LNCaP clone FGC (cell line): ENCODE measurements at regions not wholly inside any gene's neighbourhood (a gene's known extent, or its start where the extent isn't known, plus 50 kb on each side); places are given as distances from the start of the nearest gene placed in this dataset.

Experiments used
- DNase-seq: peaks from one replicate; pipeline ENCODE4 v3.0.0-alpha.2; 2011; ENCODE audit warnings: low read depth
- H3K4me3 ChIP-seq: 2 replicates; pipeline ENCODE4 v1.5.1; 2011; ENCODE audit warnings: mild to moderate bottlenecking, low read depth, low read length, control low read depth
- TF ChIP-seq, protein P1 (sequence below): IDR thresholded peaks from 2 replicates; pipeline ENCODE4 v1.5.1; 2012; ENCODE audit warnings: mild to moderate bottlenecking; ENCODE audit not compliant: control insufficient read depth, insufficient read depth; ENCODE audit errors: extremely low read depth

DNA sequence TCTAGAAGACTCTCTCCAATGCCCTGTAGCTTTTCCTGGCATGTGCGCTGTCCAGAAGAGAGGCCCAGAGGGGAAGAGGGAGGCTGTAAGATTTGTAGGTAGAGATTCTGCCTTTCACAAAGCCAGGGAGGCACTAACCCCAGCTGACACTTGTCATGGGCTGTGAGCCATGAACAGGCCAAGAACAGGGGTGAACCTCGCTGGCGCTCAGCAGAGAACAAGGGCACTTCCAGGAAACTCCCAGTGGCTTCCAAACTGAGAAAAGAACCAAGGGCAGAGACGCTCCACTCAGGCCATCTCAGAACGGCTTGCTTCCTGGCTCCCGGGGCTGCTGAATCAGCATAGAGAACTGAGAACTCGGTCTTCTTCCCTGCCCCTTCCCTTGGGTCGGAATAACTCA lies 257.8 kb upstream of the ZNF32 start:
- no peak for DNase-seq
- TF ChIP-seq, protein P1, sequence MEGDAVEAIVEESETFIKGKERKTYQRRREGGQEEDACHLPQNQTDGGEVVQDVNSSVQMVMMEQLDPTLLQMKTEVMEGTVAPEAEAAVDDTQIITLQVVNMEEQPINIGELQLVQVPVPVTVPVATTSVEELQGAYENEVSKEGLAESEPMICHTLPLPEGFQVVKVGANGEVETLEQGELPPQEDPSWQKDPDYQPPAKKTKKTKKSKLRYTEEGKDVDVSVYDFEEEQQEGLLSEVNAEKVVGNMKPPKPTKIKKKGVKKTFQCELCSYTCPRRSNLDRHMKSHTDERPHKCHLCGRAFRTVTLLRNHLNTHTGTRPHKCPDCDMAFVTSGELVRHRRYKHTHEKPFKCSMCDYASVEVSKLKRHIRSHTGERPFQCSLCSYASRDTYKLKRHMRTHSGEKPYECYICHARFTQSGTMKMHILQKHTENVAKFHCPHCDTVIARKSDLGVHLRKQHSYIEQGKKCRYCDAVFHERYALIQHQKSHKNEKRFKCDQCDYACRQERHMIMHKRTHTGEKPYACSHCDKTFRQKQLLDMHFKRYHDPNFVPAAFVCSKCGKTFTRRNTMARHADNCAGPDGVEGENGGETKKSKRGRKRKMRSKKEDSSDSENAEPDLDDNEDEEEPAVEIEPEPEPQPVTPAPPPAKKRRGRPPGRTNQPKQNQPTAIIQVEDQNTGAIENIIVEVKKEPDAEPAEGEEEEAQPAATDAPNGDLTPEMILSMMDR, result no peak
- H3K4me3 ChIP-seq, result no peak overlapping the region

DNA sequence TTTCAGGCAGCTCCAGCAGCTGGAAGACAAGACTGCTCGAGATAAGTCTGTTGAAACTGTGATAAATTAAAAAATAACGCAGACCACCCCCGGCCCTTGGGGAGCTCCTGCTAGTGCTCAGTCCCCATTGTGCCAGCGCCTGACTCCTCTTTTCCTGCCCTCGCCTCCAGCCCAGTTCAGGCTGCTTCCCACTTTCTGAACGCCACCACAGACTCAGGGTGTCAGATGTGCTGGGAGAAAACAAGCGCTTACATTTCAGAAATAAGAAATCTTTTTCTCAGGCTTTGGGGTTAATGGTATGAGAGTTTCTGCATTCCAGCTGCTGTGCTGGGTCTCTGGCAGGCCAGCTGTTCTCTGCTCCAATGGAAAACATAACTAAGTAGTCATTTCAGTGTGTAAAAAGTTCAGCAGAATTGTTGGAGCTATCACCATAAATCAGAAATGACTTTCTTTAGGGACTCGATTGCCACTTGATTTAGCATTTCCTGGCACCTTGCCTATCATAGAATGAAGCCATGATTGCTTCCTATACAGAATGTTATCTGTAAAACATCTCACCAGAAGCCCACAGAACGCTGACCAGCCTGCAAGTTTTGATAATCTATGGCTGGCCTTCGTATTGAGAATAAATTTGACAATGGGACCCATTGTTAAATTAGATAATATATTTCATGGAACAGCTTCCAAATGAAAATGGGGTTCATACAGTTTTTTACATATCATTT lies 257.0 kb upstream of the ZNF32 start:
- H3K4me3 ChIP-seq, result no peak overlapping the region
- TF ChIP-seq, protein P1, result no peak
- no peak for DNase-seq

DNA sequence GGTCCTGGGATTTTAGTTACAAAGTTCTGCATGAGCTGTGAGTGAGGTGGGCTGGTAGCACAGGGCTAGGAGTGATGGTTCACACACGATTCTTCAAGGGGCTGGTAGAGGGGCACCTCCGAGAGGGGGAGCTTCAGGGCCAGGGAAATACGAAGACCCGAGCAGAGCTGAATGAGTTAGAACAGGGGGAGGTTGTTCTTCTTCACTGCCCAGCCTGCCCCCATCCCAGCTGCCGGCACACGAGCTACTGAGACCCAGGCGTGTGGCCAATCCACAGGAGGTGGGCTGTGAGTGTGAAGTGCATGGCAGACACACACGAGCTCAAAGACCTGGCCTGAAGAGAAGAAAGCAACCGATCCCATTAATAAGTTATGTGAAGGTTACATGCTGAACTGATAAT lies 256.2 kb upstream of the ZNF32 start:
- TF ChIP-seq, protein P1, result no peak
- DNase-seq, result no peak
- no peak overlapping the region for H3K4me3 ChIP-seq

DNA sequence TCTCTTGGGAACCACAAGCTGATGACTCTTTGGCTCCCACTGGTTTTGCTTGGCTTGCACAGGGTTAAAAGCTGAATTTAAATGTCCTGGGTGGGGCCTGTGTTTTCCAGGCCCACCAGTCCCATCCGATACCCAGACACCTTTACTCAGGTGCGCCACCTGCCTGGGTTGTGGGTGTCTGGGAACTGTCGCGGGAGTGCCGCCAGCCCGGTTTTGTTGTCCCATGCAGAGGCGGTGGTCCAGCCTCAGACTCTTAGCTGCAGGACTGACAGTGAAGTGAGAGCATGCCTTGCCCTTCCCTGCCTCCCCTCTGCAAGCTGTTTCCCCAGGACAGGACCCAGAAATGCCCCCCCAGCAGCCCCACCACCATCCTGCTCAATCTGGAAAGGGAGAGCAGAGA lies 255.6 kb upstream of the ZNF32 start:
- no peak overlapping the region for H3K4me3 ChIP-seq
- no peak for DNase-seq
- TF ChIP-seq, protein P1, result no peak

DNA sequence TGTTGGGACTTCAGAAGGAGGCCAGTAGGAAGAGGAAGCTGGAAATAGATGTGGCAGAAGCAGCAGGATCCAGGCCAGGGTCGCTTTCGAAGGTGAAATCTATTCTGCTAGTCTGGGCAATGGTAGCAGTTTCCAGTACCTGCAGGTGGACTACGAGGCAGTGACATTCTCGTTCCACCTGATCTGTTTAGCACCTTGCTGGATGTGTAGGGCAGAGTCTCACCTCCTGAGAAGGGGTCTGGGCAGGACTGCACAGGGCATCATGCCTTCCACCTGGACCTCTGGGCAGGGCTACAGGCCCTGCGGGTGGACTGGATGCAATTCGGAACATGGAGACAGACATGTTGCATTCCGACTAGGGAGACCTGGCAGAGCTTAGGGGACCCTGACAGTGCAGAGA lies 254.8 kb upstream of the ZNF32 start:
- no peak for DNase-seq
- TF ChIP-seq, protein P1, result no peak
- H3K4me3 ChIP-seq, result no peak overlapping the region

DNA sequence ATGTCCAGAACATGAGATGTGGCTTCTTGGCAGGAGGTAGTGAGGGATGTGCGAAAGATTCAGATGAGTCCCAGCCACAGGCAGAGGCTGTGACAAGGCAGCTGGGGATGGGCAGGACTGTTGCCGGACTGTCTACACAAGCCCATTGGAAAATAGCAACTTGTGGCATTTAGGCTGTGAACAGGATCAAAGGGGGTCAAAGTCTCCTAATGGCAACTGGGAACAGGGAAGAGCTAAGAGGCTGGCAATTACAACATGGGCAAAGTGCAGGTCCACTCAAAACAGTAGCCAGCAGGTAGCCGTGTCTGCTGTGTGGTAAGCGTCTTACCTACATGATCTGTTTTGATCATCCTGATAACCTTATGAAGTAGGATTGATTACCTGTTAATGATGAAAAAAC lies 254.2 kb upstream of the ZNF32 start:
- no peak for DNase-seq
- TF ChIP-seq, protein P1, result no peak
- no peak overlapping the region for H3K4me3 ChIP-seq
